GM18517 (cell line): ENCODE measurements at regions not wholly inside any gene's neighbourhood (a gene's known extent, or its start where the extent isn't known, plus 50 kb on each side); places are given as distances from the start of the nearest gene placed in this dataset.

Experiments
- ATAC-seq: cut with Tn5 transposase; IDR thresholded peaks from one replicate; pipeline ENCODE4 v1.9.1; 2021; ENCODE audit warnings: mild to moderate bottlenecking, moderate library complexity; ENCODE audit not compliant: unreplicated experiment

DNA sequence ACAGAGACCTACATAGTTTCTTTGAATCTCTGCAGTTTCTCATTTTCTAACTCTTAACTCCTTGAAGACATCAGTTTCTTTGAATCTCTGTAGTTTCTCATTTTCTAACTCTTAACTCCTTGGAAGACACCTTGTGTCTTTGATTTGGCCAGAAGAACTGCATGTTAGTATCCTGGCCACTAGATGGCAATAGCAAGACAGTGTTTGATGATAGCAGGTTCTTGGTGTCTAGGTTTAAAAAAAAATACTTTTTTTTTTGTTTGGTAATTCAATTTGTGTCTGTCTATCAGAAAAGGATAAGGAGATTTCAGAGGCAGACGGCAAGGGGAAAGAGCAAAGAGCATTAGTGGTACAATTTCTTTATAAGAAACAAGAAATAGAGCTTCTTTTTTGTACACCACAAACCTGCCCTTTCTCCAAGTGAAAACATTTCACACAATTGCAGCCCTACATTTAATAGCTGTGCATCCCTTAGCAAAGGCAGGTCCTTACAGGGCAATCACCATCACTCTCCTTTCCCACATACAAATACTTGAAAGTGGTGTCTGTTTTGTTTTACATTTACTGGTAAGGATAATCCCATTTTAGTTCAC is 1324.9 kb upstream of the CDH8 start:
- ATAC-seq: peak; percentile 69

GRCh38 chr16:63349961-63350360 is 1313.7 kb upstream of the CDH8 start:
- no peak for ATAC-seq

DNA sequence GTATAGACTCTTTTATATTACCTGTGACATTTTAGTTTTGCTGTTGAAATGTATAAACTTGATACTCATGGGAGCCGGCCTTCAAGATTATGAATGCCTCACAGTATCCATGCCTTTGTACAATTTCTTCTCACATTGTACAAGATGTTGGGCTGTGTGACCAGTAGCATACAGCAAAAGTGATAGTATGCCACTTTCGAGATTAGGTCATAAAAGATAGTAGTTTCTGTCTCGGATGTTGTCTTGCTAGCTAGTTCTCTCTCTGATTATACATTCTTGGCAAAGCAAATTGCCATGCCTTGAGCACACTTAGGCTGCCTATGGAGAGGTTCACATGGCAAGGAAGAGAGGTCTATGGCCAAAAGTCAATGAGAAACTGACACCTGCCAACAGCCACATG is 1309.8 kb upstream of the CDH8 start:
- no peak for ATAC-seq

DNA sequence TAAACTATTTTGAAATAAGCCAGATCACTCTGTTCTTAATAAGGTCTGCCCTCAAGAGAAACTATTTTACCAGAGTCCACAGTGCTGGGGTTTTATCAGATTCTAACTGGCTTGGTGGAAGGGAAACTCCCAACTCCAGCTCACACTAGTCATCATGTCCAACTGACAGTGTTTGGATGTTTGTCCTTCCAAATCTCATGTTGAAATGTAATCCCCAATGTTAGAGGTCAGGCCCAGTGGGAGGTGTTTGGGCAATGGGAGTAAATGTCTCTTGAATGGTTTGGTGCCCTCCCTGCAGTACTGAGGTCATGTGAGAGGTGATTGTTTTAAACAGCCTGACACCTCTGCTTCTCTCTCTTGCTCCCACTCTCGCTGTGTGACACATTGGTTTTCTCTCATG is 1301.0 kb upstream of the CDH8 start:
- ATAC-seq: no peak

- no peak for ATAC-seq
Observed at GRCh38 chr16:63331111-63331510, 1294.9 kb upstream of the CDH8 start.

- no peak for ATAC-seq
Observed at GRCh38 chr16:63326736-63327339, 1290.6 kb upstream of the CDH8 start.

- ATAC-seq: no peak
Observed at GRCh38 chr16:63323722-63324705, 1287.8 kb upstream of the CDH8 start.

DNA sequence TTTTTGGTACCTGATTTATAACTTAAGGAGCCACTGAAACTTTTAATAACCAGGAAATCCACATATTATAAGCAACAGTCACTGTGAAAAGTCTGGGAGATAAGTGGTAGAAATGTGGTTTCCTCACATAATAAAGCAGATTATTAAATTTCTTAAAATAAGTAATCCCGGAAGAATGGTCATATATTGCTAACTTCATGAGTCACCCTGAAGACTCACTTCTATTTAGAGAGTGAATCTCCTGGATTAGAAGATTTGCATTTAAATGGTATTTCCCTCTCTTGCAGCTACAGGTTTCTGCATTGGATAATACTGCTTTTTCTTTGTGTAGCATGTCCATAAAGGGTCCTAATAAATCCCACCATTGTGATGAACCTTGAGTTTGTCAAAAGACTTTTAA is 1286.8 kb upstream of the CDH8 start:
- no peak for ATAC-seq

DNA sequence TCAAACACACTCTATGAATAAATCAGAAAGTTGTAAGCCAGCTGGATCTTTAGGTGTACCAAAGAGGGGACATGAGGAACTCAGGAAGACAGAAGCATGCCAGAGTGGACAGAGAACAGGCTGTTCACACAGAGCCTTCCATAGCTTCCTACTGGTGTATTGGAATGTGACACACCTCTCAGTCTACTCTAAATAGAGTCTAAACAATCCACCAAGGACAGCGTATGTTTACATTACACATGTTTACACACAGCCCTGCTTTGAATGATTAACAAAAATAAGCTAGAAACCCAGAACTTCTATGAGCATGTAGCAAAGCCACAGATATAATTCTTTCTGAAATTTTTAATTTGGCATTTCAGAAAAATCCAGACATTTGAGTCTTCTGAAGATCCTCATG is 1279.0 kb upstream of the CDH8 start:
- no peak for ATAC-seq

DNA sequence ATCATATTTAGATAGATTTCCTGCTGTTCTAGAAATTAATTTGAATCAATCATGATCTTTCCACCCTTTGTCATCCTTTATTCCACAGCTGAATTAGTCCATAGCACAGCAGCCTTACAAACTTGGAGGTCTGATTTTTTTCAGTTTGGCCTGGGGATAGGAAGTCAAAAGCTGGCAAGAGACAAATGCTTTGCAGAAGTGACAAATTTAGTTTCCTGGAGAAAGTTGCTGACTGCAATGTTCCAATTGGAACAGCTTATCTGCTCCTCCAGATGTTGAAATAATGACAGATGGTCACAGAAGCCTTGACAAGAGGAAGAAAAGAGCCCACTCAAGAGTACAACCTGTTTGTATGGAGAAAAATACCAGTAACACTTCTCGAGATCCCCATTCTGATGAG is 1276.1 kb upstream of the CDH8 start:
- ATAC-seq: no peak

DNA sequence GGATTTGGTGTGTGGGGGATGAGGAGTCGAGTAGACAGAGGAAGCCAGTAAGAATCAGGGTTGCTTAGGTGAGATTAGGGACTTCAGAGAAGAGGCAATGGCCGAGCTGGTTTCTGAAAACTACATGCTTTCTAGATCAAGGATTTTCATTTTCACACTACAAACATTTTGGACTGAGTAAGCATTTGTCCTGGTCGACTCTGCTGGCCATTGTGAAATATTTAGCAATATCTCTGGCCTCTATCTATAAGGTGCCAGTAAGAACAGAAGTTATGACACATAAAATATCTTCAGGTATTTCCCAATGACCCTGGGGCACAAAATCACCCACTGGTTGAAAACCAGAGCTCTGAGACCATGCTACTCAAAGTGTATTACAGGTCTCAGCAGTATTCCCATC is 1275.1 kb upstream of the CDH8 start:
- ATAC-seq: no peak

GRCh38 chr16:63302811-63303210 is 1266.6 kb upstream of the CDH8 start:
- ATAC-seq: no peak

DNA sequence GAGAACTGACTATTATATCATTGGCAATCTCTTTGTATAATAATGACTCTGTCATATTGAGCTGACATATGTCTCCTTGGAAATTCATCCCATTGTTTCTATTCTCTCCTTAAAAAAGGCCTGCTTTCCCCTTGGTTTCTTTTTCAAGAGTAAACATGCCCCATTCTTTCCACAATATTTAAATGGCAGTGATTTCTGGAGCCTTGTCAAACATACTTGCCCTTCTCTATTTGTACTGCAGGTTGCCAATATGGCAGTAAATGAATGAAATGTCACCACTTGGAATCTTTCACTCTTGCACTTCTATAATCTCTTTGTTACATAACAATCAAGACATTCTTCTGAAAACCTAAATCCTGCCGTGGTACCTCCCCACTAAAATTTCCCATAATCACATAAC is 1265.1 kb upstream of the CDH8 start:
- ATAC-seq: no peak

- ATAC-seq: no peak
Observed at GRCh38 chr16:63298993-63299392, 1262.8 kb upstream of the CDH8 start.

GRCh38 chr16:63292036-63292435 is 1255.8 kb upstream of the CDH8 start:
- no peak for ATAC-seq

- ATAC-seq: no peak
Observed at GRCh38 chr16:63289834-63290460, 1253.7 kb upstream of the CDH8 start.

DNA sequence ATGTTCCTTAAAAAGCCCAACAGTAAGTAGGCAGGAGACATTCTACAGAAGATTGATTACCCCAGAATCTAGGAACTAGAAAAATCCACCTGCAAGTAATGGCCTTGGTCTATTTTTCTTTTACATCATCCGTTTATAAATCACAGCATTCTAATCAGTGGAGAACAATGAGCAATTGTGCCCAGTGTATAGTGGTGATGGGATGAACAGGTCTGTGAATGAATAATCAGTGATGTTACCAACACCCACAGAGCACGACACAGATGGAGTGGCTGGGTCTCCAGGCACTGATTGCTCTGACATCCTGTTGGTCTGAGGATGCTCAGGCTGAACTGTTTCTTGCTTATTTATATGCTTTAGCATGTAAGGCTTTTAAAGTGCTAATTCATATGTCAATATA is 1251.2 kb upstream of the CDH8 start:
- no peak for ATAC-seq

GRCh38 chr16:63283721-63284120 is 1247.5 kb upstream of the CDH8 start:
- no peak for ATAC-seq

- ATAC-seq: no peak
Observed at GRCh38 chr16:63244631-63245030, 1208.4 kb upstream of the CDH8 start.

GRCh38 chr16:63241497-63242028 is 1205.3 kb upstream of the CDH8 start:
- ATAC-seq: no peak

DNA sequence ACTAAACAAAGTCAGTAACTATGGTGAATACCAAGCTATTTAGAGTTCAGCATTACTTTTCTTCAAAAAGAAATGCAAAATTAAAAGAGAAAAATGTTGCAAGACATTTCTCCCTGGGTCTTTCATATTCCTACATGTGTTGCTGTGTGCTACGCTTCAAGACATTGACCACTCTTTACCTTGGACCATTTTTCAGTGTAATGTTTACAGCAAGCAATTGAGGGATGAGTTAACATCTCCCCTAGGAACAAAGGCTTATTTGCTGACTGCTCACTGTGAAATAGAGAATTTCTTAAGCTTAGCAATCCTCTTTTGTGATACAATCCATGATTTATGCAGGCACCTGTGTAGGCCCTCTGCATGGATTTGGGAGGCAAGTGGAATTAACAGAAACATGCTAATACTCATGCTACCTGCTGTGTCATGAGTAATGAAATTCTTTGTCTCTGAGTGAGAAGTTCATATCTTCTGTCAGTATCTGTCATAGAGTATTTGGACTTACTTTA is 1202.9 kb upstream of the CDH8 start:
- ATAC-seq: no peak
